ENCODE measurements at regions not wholly inside any gene's neighbourhood (a gene's known extent, or its start where the extent isn't known, plus 50 kb on each side); places are given as distances from the start of the nearest gene placed in this dataset.

- TF ChIP-seq CTCF (IDR thresholded peaks at IDR 0.05; ENCODE audit: low read depth, low read length): no peak
- Histone ChIP-seq H3K27me3 (ENCODE audit: control insufficient read depth, insufficient read depth, low read length) (no peaks in the 10 kb centered on the region), H3K4me3 (ENCODE audit: low read depth, low read length) (no peak overlapping the region), H3K9me3 (ENCODE audit: control insufficient read depth, insufficient read depth, low read length) (no peaks in the 10 kb centered on the region), H3K27ac (ENCODE audit: low read depth, low read length) (no peak overlapping the region)
- DNase-seq (ENCODE audit: low read depth, low spot score): no peak
- ChIA-PET CTCF (interaction anchor here (3.5 kb wide), 1 partner anchor 9 kb away, joined by 21 read pairs; no protein-coding TSS in a partner anchor), POLR2A (no interaction called here)
Measured at GRCh38 chr2:198304859-198305258, 500.5 kb downstream of the PLCL1 start.

GRCh38 chr2:198297350-198297749 lies 493.0 kb downstream of the PLCL1 start:
- TF ChIP-seq CTCF (IDR thresholded peaks at IDR 0.05; ENCODE audit: low read depth, low read length): no peak
- POLR2A ChIA-PET: no interaction called here

GRCh38 chr2:198296665-198297308 lies 492.4 kb downstream of the PLCL1 start:
- DNase-seq (ENCODE audit: low read depth, low spot score): peak; percentile 24
- Histone ChIP-seq H3K9me3 (ENCODE audit: control insufficient read depth, insufficient read depth, low read length) (no peaks in the 10 kb centered on the region), H3K4me3 (ENCODE audit: low read depth, low read length) (no peak overlapping the region), H3K27me3 (ENCODE audit: control insufficient read depth, insufficient read depth, low read length) (no peaks in the 10 kb centered on the region), H3K27ac (ENCODE audit: low read depth, low read length) (no peak overlapping the region)
- peak; percentile 71 for TF ChIP-seq CTCF (IDR thresholded peaks at IDR 0.05; ENCODE audit: low read depth, low read length)
- POLR2A ChIA-PET: no interaction called here
- CTCF ChIA-PET: interaction anchor here (0.5 to 6.8 kb wide), 44 partner anchors 9 to 1461 kb away, joined by 3 to 55 read pairs (median 4); partner anchors contain the start of gene MARS2

More at GRCh38 chr2:198297350-198297749, 493.0 kb downstream of the PLCL1 start:
- no peak overlapping the region for H3K27ac ChIP-seq (ENCODE audit: low read depth, low read length)
- no peaks in the 10 kb centered on the region for H3K9me3 ChIP-seq (ENCODE audit: control insufficient read depth, insufficient read depth, low read length)
- CTCF ChIA-PET: interaction anchor here (0.6 to 6.8 kb wide), 50 partner anchors 9 to 1795 kb away, joined by 3 to 55 read pairs (median 4); partner anchors contain the start of gene MARS2
- H3K4me3 ChIP-seq (ENCODE audit: low read depth, low read length): no peak overlapping the region
- H3K27me3 ChIP-seq (ENCODE audit: control insufficient read depth, insufficient read depth, low read length): no peaks in the 10 kb centered on the region
- DNase-seq (ENCODE audit: low read depth, low spot score): no peak

- CTCF ChIA-PET: no interaction called here
- TF ChIP-seq CTCF (IDR thresholded peaks at IDR 0.05; ENCODE audit: low read depth, low read length): no peak
- no peaks in the 10 kb centered on the region for H3K9me3 ChIP-seq (ENCODE audit: control insufficient read depth, insufficient read depth, low read length)
- POLR2A ChIA-PET: no interaction called here
- H3K27ac ChIP-seq (ENCODE audit: low read depth, low read length): no peak overlapping the region
- no peaks in the 10 kb centered on the region for H3K27me3 ChIP-seq (ENCODE audit: control insufficient read depth, insufficient read depth, low read length)
- DNase-seq (ENCODE audit: low read depth, low spot score): no peak
- H3K4me3 ChIP-seq (ENCODE audit: low read depth, low read length): no peak overlapping the region
Measured at GRCh38 chr2:198293281-198293680, 488.9 kb downstream of the PLCL1 start.

GRCh38 chr2:198289811-198290210 lies 485.4 kb downstream of the PLCL1 start:
- DNase-seq (ENCODE audit: low read depth, low spot score): no peak
- Histone ChIP-seq H3K4me3 (ENCODE audit: low read depth, low read length) (no peak overlapping the region), H3K27ac (ENCODE audit: low read depth, low read length) (no peak overlapping the region), H3K27me3 (ENCODE audit: control insufficient read depth, insufficient read depth, low read length) (no peaks in the 10 kb centered on the region), H3K9me3 (ENCODE audit: control insufficient read depth, insufficient read depth, low read length) (no peaks in the 10 kb centered on the region)
- POLR2A ChIA-PET: no interaction called here
- CTCF ChIA-PET: no interaction called here
- TF ChIP-seq CTCF (IDR thresholded peaks at IDR 0.05; ENCODE audit: low read depth, low read length): no peak

Measured in AG04450 (cell line).